GM12878 (cell line): ENCODE measurements at regions not wholly inside any gene's neighbourhood (a gene's known extent, or its start where the extent isn't known, plus 50 kb on each side); places are given as distances from the start of the nearest gene placed in this dataset.

ENCODE experiments used
- ATAC-seq: fragments of 200-7000 bp; cut with Tn5 transposase; 3 replicates; pipeline ENCODE4 v1.9.1; 2020; ENCODE audit warnings: mild to moderate bottlenecking, moderate library complexity
- BruUV-seq: library from RNA; stranded (reverse); fragments of 400-500 nt; replicated peaks from 2 replicates; lab custom pipeline; 2021; lab: Mats Ljungman, UMichigan
- CTCF ChIA-PET: fragments of 300-600 bp; sonication (Branson Sonifier 250); formaldehyde crosslinking; extraction: SDS; loops from one replicate; lab custom pipeline; 2021; ENCODE audit warnings: inconsistent platforms; lab: Yijun Ruan, JAX
- POLR2A ChIA-PET: fragments of 350-600 bp; formaldehyde crosslinking; extraction: SDS; loops from one replicate; lab custom pipeline; 2021; ENCODE audit warnings: inconsistent platforms; lab: Charles Lee
- RAD21 ChIA-PET: fragments of 300-600 bp; sonication (Branson Sonifier 250); formaldehyde crosslinking; loops from one replicate; lab custom pipeline; 2023; ENCODE audit warnings: antibody characterized with exemption; ENCODE audit not compliant: unreplicated experiment; lab: Charles Lee
- SMC1A ChIA-PET: fragments of 300-600 bp; sonication (Branson Sonifier 250); formaldehyde crosslinking; loops from one replicate; lab custom pipeline; 2023; ENCODE audit not compliant: unreplicated experiment, uncharacterized antibody; lab: Charles Lee
- DNase-seq: peaks from one replicate; pipeline ENCODE4 v3.0.0-alpha.2; 2011; ENCODE audit warnings: low read depth, low spot score
- FAIRE-seq: peaks from 3 replicates; lab custom pipeline; 2011; peaks lifted over from hg19 to GRCh38; lab: Jason Lieb, UNC
- H2AFZ ChIP-seq: 2 replicates; pipeline ENCODE4 v1.6.0; 2011; ENCODE audit warnings: low read depth, low read length, control low read depth; ENCODE audit not compliant: control insufficient read depth
- H3K27ac ChIP-seq: 2 replicates; pipeline ENCODE4 v1.5.1; 2011; ENCODE audit warnings: control low read depth; ENCODE audit not compliant: control insufficient read depth, insufficient read depth
- H3K27me3 ChIP-seq, 2 experiments: replicated peaks in 1 of 2; 2 replicates each; pipeline versions ENCODE4 v1.6.0 to v1.6.1; 2011; ENCODE audit warnings: low read length in 1 of 2; ENCODE audit not compliant: control insufficient read depth in 2 of 2, insufficient read depth in 2 of 2
- H3K36me3 ChIP-seq, 2 experiments: 2 replicates each; pipeline ENCODE4 v1.5.1; 2011; ENCODE audit warnings: low read length in 1 of 2; ENCODE audit not compliant: control insufficient read depth in 2 of 2, insufficient read depth in 2 of 2
- H3K4me1 ChIP-seq: 2 replicates; pipeline ENCODE4 v1.6.1; 2011; ENCODE audit warnings: mild to moderate bottlenecking, low read length, moderate library complexity, mixed read lengths; ENCODE audit not compliant: control insufficient read depth, insufficient read depth
- H3K4me2 ChIP-seq: 2 replicates; pipeline ENCODE4 v1.6.0; 2011; ENCODE audit warnings: control low read depth; ENCODE audit not compliant: control insufficient read depth, insufficient read depth
- H3K4me3 ChIP-seq: fragments of 200-600 bp; sonication (generic); 2 replicates; pipeline ENCODE4 v1.5.1; 2016
- H3K79me2 ChIP-seq: 2 replicates; pipeline ENCODE4 v1.6.0; 2011; ENCODE audit warnings: low read length; ENCODE audit not compliant: control insufficient read depth, insufficient read depth
- H3K9ac ChIP-seq: 2 replicates; pipeline ENCODE4 v1.8.0; 2011; ENCODE audit warnings: low read length, control low read depth, mixed read lengths; ENCODE audit not compliant: control insufficient read depth, insufficient read depth
- H3K9me3 ChIP-seq: replicated peaks from 3 replicates; pipeline ENCODE4 v1.5.1; 2011; ENCODE audit warnings: mild to moderate bottlenecking, low read length; ENCODE audit not compliant: control insufficient read depth, insufficient read depth
- H4K20me1 ChIP-seq: 2 replicates; pipeline ENCODE4 v1.6.0; 2011; ENCODE audit not compliant: control insufficient read depth, insufficient read depth
- BMI1 ChIP-seq: fragments of 450-650 bp; IDR thresholded peaks from 2 replicates; pipeline ENCODE4 v1.6.1; 2016; ENCODE audit warnings: mild to moderate bottlenecking, moderate library complexity, borderline replicate concordance
- CBFB ChIP-seq: IDR thresholded peaks from 2 replicates; pipeline ENCODE4 v1.6.1; 2016; ENCODE audit warnings: antibody characterized with exemption, low read depth
- CBX3 ChIP-seq: fragments of 200-600 bp; sonication (generic); IDR thresholded peaks from 2 replicates; pipeline ENCODE4 v1.6.1; 2016; ENCODE audit warnings: low read depth, borderline replicate concordance
- HDGF ChIP-seq: fragments of 450-650 bp; IDR thresholded peaks from 2 replicates; pipeline ENCODE4 v1.6.1; 2016; ENCODE audit warnings: antibody characterized with exemption
- RB1 ChIP-seq: fragments of 450-650 bp; formaldehyde crosslinking; IDR thresholded peaks from 2 replicates; pipeline ENCODE4 v1.6.1; 2017; ENCODE audit warnings: mild to moderate bottlenecking, borderline replicate concordance
- RELB ChIP-seq: fragments of 450-650 bp; IDR thresholded peaks from 2 replicates; pipeline ENCODE4 v1.6.1; 2017; ENCODE audit warnings: low read depth, mild to moderate bottlenecking, moderate library complexity
- REST ChIP-seq: IDR thresholded peaks from 2 replicates; pipeline ENCODE4 v1.6.1; 2012; ENCODE audit warnings: mild to moderate bottlenecking, low read depth, low read length
- STAT1 ChIP-seq: fragments of 450-650 bp; conservative IDR thresholded peaks from 2 replicates; pipeline ENCODE4 v1.6.1; 2014; ENCODE audit warnings: antibody characterized with exemption, mild to moderate bottlenecking
- YY1 ChIP-seq: IDR thresholded peaks from 2 replicates; pipeline ENCODE4 v1.6.1; 2011; ENCODE audit warnings: low read depth, mild to moderate bottlenecking, low read length
- WGBS: methylation state at CpG from one replicate; pipeline ENCODE4 v1.1.6; 2016; ENCODE audit warnings: low lambda C conversion rate; ENCODE audit not compliant: insufficient replicate concordance, insufficient coverage; ENCODE audit errors: missing lambda C conversion rate; 5-methylcytosine and 5-hydroxymethylcytosine counted together
- in situ Hi-C: fragments of 300-500 bp; cut with MboI; formaldehyde crosslinking; loops from 9 replicates; pipeline ENCODE4 v1.14.3; 2018; ENCODE audit warnings: mixed read lengths
- intact Hi-C: fragments of 100-400 bp; cut with micrococcal nuclease; formaldehyde crosslinking; loops from one replicate; pipeline ENCODE4 v1.14.2; 2022; ENCODE audit not compliant: unreplicated experiment

GRCh38 chr3:2024713-2025112, 74.0 kb upstream of the CNTN4 start:
- Histone ChIP-seq H4K20me1 (no peaks in the 10 kb centered on the region), H3K9me3 (no peaks in the 10 kb centered on the region), H3K4me1 (no peaks in the 10 kb centered on the region), H3K27ac (no peak overlapping the region), H3K9ac (no peak overlapping the region), H2AFZ (no peak overlapping the region), H3K79me2 (no peaks in the 10 kb centered on the region), H3K27me3 (no peaks in the 10 kb centered on the region), H3K4me3 (no peak overlapping the region), H3K36me3 (no peaks in the 10 kb centered on the region), H3K4me2 (no peak overlapping the region)
- POLR2A ChIA-PET: no interaction called here
- in situ Hi-C loops: no loop called here
- TF ChIP-seq BMI1 (no peak), RB1 (no peak), CBFB (no peak), REST (no peak), STAT1 (no peak), YY1 (no peak), HDGF (no peak), CBX3 (no peak), RELB (no peak)
- 14% methylated on average over 4 of the region's 4 CpGs for WGBS
- no peak for ATAC-seq
- intact Hi-C loops: no loop called here
- RAD21 ChIA-PET: no interaction called here
- no TSS peak for BruUV-seq
- no peak for FAIRE-seq
- CTCF ChIA-PET: no interaction called here
- DNase-seq: no peak
- SMC1A ChIA-PET: no interaction called here
